NCI-H82 (cell line): ENCODE measurements at regions not wholly inside any gene's neighbourhood (a gene's known extent, or its start where the extent isn't known, plus 50 kb on each side); places are given as distances from the start of the nearest gene placed in this dataset.
"Not testable (repeated sequence)": the region's sequence is repeated elsewhere in the genome, so short reads cannot be mapped to it uniquely, and the experiment has no call there.

Experiments used
- DNase-seq: peaks from one replicate; lab custom pipeline; 2025; lab: John Stamatoyannopoulos, UW

DNA sequence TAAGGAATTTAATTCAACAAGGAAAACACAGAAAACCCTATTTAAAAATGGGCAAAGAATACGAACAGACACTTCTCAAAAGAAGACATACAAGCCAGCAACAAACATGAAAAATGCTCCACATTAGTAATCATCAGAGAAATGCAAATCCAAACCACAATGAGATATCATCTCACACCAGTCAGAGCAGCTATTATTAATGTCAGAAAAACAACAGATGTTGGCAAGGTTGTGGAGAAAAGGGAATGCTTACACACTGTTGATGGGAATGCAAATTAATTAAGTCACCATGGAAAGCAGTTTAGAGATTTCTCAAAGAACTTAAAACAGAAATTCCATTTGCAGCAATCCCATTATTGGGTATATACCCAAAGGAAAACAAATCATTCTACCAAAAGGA is 55.2 kb downstream of the GCC1 start:
- no peak for DNase-seq

DNA sequence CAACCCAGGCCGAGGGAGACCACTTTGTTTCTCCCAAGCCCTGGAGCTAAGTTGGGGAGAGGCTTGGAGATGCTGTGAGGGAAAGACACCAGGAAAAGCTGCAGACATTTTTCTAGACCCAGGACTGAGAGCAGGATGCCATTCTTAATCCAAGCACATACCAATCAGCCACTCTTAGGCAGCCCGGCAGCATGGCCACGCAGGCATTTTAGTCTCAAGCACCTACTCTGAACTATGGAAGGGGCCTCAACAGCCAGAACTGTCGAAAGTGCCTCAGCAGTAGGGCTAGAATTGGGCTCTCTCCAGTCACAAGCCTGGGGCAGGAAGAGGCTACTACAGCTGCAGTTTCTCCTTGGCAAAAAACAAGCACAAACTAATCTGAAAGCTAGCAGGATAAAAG is 57.8 kb downstream of the GCC1 start:
- DNase-seq: no peak

DNA sequence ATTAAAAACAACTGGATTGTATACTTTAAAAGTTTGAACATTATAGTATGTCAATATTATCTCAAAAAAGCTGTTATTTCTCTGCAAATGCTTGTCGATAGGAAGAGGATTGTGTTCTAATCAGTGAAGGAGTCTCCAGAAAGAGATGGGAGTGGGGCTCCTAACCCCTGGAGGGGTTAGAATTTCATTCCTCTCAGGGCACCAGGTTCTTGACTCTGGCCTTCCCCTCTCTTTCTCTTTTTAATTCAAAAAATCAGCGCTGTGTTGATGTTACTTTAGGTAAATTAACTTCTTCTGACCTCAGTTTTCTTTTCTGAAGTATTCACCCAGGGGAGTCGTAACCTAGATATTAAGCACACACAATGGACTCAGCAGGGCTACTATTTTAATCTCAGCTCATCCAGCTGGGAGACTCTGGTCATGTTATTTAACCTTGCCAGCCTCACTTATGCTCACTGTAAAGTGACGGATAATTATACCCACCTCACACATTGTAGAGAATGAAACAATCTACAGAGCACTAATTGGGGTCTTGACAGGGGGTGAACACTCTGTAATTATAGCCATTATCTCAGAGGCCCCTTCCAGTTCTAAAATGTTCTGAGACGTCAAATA is 59.4 kb downstream of the GCC1 start:
- peak; percentile 5 for DNase-seq

DNA sequence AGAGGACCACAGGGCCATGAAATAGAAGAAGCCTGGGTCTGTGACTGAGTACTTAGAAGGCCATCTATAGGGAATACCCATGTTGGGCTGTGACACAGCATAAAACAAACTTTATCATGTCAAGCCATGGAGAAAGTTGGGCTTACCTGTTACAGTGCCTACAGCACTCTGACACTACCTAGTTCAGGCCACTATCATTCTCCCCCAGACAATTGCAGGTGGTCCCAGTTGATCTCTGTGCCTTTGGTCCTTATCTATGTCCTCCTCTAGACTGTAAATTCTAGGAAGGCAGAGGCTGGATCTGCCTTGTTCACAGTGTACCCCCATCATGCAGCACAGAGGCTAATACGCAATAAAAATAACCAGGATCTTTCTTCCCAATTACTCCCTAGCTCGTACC is 69.1 kb downstream of the GCC1 start:
- no peak for DNase-seq

DNA sequence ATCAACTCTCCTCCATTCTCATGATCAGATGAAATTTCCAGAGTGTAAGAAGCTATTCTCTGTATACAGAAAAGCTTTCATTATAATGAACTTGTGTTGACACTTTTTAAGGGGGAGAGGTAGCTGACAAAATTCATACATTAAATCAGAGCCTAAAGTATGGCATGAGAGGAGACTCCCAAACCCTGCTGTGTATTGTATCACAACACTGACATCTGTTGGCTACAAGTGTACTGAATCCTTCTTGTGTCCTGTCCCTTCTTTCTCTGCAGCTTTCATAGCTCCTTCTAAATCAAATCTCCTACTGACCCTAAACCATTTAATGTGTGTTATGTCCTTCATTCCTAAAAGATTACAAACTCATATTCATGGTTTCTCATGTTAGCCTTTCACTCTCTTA is 70.9 kb downstream of the GCC1 start:
- peak; percentile 62 for DNase-seq

DNA sequence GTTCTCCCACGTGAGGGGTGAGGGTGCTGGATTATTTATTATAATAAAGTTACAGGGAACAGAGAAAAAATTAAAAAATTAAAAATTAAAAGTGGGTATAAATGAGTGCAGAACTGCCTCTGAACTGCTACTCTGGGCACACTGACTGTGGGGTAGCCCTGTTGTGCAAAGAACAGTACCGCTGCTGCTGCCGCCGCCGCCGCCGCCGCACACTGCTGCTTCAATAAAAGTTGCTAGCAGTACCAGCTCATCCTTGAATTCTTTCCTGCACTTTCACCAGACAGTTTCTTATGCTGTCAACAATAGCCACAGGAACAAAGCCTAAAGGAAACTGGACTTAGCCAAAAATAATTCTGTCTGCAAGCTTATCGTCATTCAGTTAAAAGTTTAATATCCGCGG is 72.1 kb downstream of the GCC1 start:
- DNase-seq: no peak

DNA sequence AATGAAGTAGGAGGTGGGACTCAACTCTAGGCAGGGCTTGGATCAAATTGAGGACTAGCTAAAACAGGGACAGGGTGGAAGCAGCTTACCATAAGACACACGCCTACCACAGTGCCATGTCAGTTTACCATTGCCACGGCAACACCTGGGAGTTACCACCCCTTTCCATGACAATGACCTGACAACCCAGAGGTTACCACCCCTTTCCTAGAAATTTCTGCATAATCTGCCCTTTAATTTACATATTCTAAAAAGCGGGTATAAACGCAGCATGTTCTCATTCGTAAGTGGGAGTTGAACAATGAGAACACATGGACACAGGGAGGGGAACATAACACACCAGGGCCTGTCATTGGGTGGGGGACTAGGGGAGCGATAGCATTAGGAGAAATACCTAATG is 72.7 kb downstream of the GCC1 start:
- no peak for DNase-seq

DNA sequence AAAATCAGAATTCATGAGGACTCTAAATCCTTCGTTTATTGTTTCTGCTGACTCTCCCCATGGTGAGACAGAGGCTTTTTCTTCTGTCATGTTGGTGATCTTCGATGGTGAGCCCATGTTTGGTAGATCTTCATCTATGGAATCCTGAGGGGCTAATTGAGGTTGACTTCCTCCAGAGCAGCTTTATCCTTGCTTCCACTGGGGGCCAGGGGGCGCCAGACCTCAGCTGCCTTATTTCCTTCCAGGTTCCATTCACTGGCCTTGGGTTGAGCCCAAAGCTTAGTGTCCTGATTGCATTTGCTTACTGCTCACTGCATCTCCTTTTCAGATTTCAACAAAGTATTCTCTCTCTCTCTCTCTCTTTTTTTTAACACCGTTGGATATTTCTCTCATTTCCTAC is 80.7 kb downstream of the GCC1 start:
- peak; percentile 51 for DNase-seq

DNA sequence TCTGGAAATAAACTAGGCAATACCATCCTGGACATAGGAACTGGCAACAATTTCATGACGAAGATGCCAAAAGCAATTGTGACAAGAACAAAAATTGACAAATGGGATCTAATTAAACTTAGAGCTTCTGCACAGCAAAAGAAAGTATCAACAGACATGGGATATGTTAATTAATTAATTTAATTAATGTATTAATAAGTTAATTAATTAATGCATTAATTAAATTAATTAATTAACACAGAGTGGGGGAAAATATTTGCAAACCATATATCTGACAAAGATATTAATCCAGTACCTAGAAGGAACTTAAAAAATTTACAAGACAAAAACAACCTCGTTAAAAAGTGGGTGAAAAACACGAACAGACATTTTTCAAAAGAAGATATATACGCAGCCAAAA is 83.6 kb downstream of the GCC1 start:
- DNase-seq: no peak

DNA sequence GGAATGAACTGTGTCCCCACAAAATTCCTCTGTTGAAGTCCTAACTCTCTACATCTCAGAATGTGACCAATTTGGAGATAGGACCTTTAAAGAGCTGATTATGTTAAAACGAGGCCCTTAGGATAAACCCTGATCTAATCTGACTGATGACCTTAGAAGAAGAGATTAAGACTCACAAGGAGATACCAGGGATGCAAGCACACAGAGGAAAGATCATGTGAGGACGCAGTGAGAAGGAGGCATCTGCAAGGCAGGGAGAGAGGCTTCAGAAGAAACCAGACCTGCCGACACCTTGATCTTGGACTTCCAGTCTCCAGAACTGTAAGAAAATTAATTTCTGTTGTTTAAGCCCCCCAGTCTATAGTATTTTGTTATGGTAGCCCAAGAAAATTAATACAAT is 94.9 kb upstream of the ZNF800 start:
- DNase-seq: peak; percentile 84

DNA sequence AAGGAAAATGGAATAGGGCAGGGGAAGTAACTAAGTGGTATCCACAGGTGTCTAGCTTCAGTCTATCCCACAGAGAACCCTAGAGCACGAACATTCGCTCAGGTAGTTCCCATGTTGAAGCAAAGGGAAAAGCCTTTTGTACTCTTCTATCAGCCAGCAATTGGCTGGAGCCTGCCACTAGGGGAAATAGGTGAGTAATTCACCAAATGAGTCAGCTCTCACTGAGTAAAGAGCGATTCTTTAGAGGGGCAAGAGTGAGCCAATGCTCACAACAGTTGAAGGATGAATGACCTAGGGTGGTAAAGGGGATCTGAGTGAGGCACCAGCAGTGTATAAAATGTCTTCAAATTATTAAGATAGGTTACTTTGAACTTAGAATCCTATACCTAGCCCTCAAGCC is 94.1 kb upstream of the ZNF800 start:
- DNase-seq: no peak

DNA sequence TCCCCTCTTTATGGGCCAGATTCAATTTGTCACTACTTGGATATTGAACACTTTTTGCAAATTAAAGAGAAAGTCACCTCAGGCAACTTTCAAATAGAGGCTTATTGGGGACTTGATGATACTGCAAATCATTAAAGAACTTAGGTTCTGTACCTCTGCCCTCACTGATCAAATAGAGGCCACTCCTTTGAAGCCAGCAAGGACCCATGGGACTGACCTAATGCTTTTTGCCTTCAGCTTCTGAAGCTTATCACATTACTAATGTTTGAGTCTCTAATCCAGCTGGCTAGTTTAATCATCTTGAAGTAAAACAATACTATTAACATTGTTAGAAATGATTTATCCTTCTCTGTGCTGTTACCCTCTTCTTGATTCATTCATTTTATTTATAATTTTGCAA is 93.0 kb upstream of the ZNF800 start:
- peak; percentile 86 for DNase-seq

DNA sequence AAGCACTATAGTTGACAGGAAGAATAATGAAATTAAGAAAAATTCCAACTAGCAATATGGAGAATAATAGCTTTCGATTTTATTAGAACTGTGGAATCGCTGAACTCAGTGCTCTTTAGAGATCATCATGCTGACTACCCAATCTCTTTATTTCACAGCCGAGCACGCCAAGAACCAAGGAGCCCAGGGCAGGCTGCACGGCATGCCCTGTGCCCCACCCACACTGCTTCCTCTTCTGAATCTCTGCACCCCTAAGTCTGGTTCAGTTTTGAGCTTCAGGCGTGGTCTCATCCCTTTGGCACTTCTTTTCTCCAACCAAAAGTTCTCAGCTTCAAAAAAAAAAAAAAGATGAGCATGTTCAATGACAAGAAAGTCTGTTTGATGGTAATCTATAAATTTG is 92.4 kb upstream of the ZNF800 start:
- no peak for DNase-seq

DNA sequence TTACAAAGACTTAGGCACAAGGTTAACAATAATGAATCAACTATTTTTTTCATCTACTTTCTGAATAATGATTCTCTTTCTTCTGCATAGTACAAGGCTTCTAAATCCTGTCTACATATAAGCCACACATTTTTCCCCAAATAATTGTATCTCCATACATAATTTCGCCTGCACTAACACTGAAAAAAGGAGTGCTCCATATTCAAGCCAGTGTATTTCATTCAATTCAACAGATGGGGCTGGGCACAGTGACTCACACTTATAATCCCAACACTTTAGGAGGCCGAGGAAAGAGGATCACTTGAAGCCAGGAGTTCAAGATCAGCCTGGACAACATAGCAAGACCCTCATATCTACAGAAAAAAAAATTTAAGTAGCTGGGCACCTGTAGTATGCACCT is 86.0 kb upstream of the ZNF800 start:
- no peak for DNase-seq

DNA sequence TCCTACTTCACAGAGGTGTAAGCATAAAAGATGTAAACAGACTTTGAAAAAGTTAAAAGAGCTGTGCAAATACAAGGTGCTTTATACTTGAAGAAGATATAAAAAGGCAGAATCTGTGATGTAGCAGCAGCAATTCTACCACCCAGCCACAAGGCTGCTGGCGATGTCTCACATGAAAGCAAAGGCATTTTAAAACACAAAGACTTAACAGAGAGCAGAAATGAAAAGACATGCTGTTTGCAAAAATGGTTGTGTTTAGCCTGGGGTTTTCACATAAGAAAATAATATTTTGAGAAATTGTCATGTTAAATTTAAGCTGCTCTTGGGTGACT is 85.5 kb upstream of the ZNF800 start:
- DNase-seq: no peak

DNA sequence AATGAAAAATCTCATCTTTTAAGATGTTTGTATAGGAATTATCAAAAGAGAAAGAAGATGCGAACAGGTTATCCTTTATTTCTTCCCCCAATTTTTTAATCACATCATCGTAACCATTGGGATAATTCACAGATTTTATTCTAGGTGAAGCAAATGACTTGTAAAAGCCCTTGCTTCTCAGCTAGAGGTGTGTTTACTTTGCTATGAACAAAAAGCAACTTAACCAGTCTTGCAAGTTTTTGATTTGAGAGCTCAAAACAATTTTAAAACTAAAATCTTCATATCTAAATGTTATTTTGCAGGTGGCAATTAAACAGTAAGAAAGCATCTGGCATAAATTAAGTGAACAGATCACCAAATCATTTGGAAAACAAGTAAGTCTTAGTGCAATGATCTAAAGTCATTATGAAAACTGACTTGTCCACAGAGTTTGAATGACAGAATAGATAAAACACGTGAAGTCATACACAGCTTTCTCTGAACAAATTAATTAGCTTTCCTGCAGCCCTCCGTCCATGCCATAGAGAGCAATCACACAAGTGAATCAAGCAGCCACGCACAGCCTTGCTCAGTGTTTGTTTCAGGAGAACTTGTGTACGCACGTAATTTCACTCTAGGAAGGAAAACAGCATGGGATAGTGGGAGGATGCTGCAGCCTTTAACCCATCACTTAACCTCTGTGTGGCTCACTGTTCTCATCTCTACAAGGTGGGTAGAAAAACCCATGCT is 85.0 kb upstream of the ZNF800 start:
- DNase-seq: no peak

DNA sequence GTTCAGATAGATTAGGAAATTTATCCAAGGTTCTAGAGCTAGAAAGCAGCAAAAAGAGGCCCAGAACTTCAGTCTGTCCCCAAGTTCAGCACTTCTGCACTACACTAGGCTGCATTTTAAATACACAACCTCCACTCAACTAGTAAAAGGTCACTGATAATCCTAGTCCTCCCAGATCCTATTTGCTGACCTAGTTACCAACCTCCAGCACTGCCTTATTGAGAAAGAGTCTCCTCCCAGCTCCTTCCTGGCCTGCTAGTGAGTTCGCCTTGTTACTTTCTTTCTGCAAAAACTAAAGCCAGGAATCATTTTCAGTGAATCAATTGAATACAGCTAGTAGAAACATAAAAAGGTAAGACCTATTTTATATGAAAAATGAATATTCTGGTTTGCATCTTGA is 84.1 kb upstream of the ZNF800 start:
- peak; percentile 19 for DNase-seq

DNA sequence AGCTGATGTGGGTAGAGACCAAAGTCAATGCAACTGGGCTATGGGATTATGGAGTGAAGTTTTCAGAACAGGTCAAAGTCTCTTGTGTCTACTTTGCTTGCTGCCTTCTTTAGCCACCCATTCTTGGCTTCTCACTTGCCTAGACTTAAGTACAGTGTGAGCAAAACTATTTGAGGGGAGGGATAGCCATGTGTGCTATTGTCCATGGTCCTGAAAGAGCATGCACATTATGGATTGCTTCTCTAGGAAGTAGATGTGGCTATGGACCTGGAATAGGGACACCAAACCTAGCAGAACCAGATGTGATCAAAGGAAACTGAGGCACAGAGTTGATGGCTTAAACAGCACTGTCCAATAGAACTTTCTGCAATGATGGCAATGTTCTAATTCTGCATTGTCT is 81.9 kb upstream of the ZNF800 start:
- DNase-seq: no peak

DNA sequence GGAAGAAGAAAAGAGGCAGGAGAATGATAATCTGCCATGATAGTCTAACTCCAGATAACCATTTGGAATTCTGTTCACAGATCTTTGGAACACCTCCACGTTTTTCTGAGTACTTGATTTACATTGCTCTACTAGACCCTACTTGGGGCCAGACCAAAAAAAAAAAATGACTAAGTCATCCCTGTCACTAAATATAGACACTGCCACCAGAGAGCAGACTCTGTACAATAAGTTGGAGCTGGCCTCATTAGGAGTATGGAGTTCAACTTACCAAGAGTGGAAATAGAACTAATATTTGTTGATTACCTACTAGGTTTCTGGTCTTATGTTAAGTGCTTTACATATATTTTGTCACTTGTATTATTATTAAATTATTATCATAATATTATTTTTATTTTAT is 80.9 kb upstream of the ZNF800 start:
- DNase-seq: peak; percentile 11

DNA sequence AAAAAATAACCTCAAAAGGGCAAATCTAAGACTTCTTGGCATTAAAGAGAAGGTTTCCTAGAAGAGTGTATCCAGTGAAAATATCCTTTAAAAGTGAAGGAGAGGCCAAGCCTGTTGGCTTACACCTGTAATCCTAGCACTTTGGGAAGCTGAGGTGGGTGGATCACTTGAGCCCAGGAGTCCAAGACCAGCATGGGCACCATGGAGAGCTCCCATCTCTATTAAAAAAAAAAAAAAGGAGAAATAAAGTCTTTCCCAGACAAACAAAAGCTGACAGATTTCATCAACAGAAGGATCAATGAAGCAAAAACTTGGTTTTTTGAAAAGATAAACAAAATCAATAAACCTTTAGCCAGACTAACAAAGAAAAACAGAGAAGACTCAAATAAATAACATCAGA is 67.6 kb upstream of the ZNF800 start:
- no peak for DNase-seq

DNA sequence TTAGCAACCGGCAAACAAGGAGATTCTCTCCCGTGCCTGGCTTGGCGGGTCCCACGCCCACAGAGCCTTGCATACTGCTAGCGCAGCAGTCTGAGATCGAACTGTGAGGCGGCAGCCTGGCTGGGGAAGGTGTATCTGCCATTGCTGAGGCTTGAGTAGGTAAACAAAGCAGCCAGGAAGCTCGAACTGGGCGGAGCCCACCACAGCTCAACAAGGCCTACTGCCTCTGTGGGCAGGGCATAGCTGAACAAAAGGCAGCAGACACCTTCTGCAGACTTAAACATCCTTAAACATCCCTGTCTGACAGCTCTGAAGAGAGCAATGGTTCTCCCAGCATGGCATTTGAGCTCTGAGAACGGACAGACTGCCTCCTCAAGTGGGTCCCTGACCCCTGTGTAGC is 58.8 kb upstream of the ZNF800 start:
- not testable (repeated sequence) for DNase-seq

DNA sequence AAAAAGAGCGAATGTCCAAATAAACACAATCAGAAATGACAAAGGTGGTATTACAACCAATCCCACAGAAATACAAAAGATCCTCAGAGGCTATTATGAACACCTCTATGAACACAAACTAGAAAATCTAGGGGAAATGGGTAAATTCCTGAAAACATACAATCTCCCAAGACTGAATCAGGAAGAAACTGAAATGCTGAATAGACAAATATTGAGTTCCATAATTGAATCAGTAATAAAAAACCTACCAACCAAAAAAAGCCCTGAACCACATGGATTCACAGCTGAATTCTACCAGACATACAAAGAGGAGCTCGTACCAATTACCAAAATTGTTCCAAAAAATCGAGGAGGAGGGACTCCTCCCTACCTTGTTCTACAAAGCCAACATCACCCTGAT is 56.1 kb upstream of the ZNF800 start:
- DNase-seq: no peak

DNA sequence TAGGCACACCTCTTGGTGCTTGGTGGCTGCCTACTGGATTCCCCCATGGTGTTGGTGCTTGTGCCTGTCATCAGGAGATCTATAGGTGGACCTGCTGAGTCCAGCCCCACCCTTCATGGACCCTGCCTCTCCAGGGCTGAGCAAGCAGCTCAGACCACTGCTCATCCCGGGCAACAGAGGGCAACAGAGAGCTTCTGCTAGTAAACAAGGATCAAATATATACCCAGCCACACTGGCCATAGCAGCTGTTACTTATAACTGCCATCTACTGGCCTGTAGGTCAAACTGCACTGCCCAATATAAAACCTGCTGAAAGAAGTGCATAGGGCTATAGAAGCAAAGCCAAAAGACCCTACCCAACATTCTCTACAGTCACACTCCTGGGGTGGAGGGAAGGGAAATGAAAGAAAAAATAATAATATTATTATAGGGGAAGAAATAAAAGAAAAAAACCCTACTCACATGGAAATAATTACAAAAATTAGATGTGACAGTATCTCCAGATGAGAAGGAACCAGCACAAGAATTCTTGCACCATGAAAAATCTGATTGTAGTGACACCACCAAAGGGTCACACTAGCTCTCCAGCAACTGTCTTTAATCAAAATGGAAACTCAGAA is 54.9 kb upstream of the ZNF800 start:
- peak; percentile 87 for DNase-seq

DNA sequence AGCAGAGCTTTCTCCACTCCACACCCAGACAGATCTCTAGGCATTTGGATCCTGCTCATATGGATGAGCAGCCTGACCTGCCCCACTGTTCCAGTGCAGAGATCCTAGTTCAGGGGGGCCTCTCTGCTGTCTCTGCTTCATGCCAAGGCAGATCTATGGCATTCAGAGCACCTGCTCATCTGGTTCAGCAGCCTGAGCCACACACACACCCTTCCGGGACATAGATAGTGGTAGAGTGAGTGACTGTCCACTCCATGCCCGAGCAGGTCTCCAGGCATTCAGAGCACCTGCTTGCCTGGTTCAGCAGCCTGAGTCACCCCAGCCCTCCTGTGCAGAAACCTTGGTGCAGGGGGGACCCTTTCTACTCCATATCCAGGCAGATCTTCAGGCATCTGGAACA is 54.3 kb upstream of the ZNF800 start:
- no peak for DNase-seq
